ENCODE measurements at regions not wholly inside any gene's neighbourhood (a gene's known extent, or its start where the extent isn't known, plus 50 kb on each side); places are given as distances from the start of the nearest gene placed in this dataset.

GRCh38 chr13:22736768-22737092, 444.0 kb upstream of the SGCG start:
- Histone ChIP-seq H3K27me3 (ENCODE audit: insufficient read depth) (no peaks in the 10 kb centered on the region; the same call in 1 of the 2 replicates), H2AFZ (ENCODE audit: low read depth) (no peak overlapping the region), H3K4me2 (no peak overlapping the region), H3K9ac (no peak overlapping the region), H3K27ac (ENCODE audit: low read depth in 2 of 2, low read length in 1 of 2) (no peak overlapping the region), H3F3A (replicated peaks; ENCODE audit: insufficient read depth) (no peaks in the 10 kb centered on the region), H3K9me2 (no peaks in the 10 kb centered on the region), H4K20me1 (ENCODE audit: insufficient read depth) (no peaks in the 10 kb centered on the region), H3K4me3 (ENCODE audit: low read depth in 2 of 2, low read length in 1 of 2) (no peak overlapping the region), H3K79me2 (ENCODE audit: insufficient read depth) (no peaks in the 10 kb centered on the region), H3K9me3 (no peaks in the 10 kb centered on the region), H3K36me3 (replicated peaks in 1 of 2; ENCODE audit: control insufficient read depth in 1 of 2, insufficient read depth in 2 of 2, low read length in 1 of 2) (no peaks in the 10 kb centered on the region), H3K4me1 (ENCODE audit: control insufficient read depth in 1 of 2, insufficient read depth in 2 of 2, low read depth in 1 of 2, low read length in 1 of 2) (no peaks in the 10 kb centered on the region)
- WGBS (ENCODE audit: low lambda C conversion rate): 23% methylated on average over 2 of the region's 2 CpGs
- no peak for DNase-seq
- TF ChIP-seq YY1 (IDR thresholded peaks at IDR 0.05; ENCODE audit: low read depth): no peak
- no peak for TF ChIP-seq RCOR1 (IDR thresholded peaks at IDR 0.05; ENCODE audit: low read length)
- no peak for TF ChIP-seq JUND (IDR thresholded peaks at IDR 0.05)
- TF ChIP-seq PBX3 (IDR thresholded peaks at IDR 0.05): no peak
- TF ChIP-seq IRF3 (IDR thresholded peaks at IDR 0.05; ENCODE audit: low read depth, low read length): no peak
- TF ChIP-seq MEF2A (IDR thresholded peaks at IDR 0.05; ENCODE audit: borderline replicate concordance, low read depth): no peak
- no peak for TF ChIP-seq TEAD4 (IDR thresholded peaks at IDR 0.05; ENCODE audit: borderline replicate concordance, insufficient read depth)
- no peak for TF ChIP-seq EP300 (IDR thresholded peaks at IDR 0.05; ENCODE audit: borderline replicate concordance in 1 of 2, low read depth in 1 of 2, low read length in 1 of 2)
- no peak for TF ChIP-seq FOXM1 (IDR thresholded peaks at IDR 0.05; ENCODE audit: low read depth)
- no peak for TF ChIP-seq NRF1 (IDR thresholded peaks at IDR 0.05; ENCODE audit: low read depth, low read length)
- no peak for TF ChIP-seq ELF1 (IDR thresholded peaks at IDR 0.05)
- no peak for TF ChIP-seq NFIC (IDR thresholded peaks at IDR 0.05; ENCODE audit: borderline replicate concordance)
- TF ChIP-seq MAX (IDR thresholded peaks at IDR 0.05; ENCODE audit: low read depth): no peak
- no peak for TF ChIP-seq RFX5 (IDR thresholded peaks at IDR 0.05; ENCODE audit: low read length)
- no peak for TF ChIP-seq ZBTB33 (IDR thresholded peaks at IDR 0.05; ENCODE audit: borderline replicate concordance, low read depth)
- TF ChIP-seq CHD2 (IDR thresholded peaks at IDR 0.05; ENCODE audit: low read length, partially characterized antibody): no peak
- ChIA-PET CTCF (interaction anchor here (0.6 to 1.5 kb wide), 2 partner anchors 12 to 539 kb away, joined by 3 to 4 read pairs; no protein-coding TSS in a partner anchor), POLR2A (no interaction called here)

GRCh38 chr13:22738357-22738756, 442.4 kb upstream of the SGCG start:
- DNase-seq: no peak
- H3K27ac ChIP-seq (ENCODE audit: low read depth in 2 of 2, low read length in 1 of 2): no peak overlapping the region
- TF ChIP-seq FOXM1 (IDR thresholded peaks at IDR 0.05; ENCODE audit: low read depth) (no peak), PBX3 (IDR thresholded peaks at IDR 0.05) (no peak), RCOR1 (IDR thresholded peaks at IDR 0.05; ENCODE audit: low read length) (no peak), YY1 (IDR thresholded peaks at IDR 0.05; ENCODE audit: low read depth) (no peak), TAF1 (IDR thresholded peaks at IDR 0.05; ENCODE audit: borderline replicate concordance, low read depth, low read length) (no peak), GABPA (IDR thresholded peaks at IDR 0.05; ENCODE audit: low read depth) (no peak), JUND (IDR thresholded peaks at IDR 0.05) (no peak), NRF1 (IDR thresholded peaks at IDR 0.05; ENCODE audit: low read depth, low read length) (no peak)
- no peaks in the 10 kb centered on the region for H3K4me1 ChIP-seq (ENCODE audit: control insufficient read depth in 1 of 2, insufficient read depth in 2 of 2, low read depth in 1 of 2, low read length in 1 of 2)
- 39% methylated on average over 3 of the region's 3 CpGs for WGBS (ENCODE audit: low lambda C conversion rate)
- H3K36me3 ChIP-seq (replicated peaks in 1 of 2; ENCODE audit: control insufficient read depth in 1 of 2, insufficient read depth in 2 of 2, low read length in 1 of 2): no peaks in the 10 kb centered on the region
- ChIA-PET POLR2A (no interaction called here), CTCF (no interaction called here)
- no peak overlapping the region for H3K4me3 ChIP-seq (ENCODE audit: low read depth in 2 of 2, low read length in 1 of 2)
- no peak overlapping the region for H3K4me2 ChIP-seq
- H3F3A ChIP-seq (replicated peaks; ENCODE audit: insufficient read depth): no peaks in the 10 kb centered on the region
- no peak overlapping the region for H3K9ac ChIP-seq
- no peak overlapping the region for H2AFZ ChIP-seq (ENCODE audit: low read depth)
- no peaks in the 10 kb centered on the region; the same call in 1 of the 2 replicates for H3K27me3 ChIP-seq (ENCODE audit: insufficient read depth)
- H4K20me1 ChIP-seq (ENCODE audit: insufficient read depth): no peaks in the 10 kb centered on the region
- H3K79me2 ChIP-seq (ENCODE audit: insufficient read depth): no peaks in the 10 kb centered on the region
- H3K9me3 ChIP-seq: no peaks in the 10 kb centered on the region
- H3K9me2 ChIP-seq: no peaks in the 10 kb centered on the region

Data from SK-N-SH (cell line).